DND-41 (cell line): ENCODE measurements at regions not wholly inside any gene's neighbourhood (a gene's known extent, or its start where the extent isn't known, plus 50 kb on each side); places are given as distances from the start of the nearest gene placed in this dataset.

ENCODE experiments used
- EZH2 ChIP-seq: IDR thresholded peaks from 3 replicates; pipeline ENCODE4 v1.6.1; 2012; ENCODE audit warnings: borderline replicate concordance, low read depth, mild to moderate bottlenecking, moderate library complexity, low read length, inconsistent platforms; ENCODE audit not compliant: severe bottlenecking
- TF ChIP-seq, protein P1 (sequence below): IDR thresholded peaks from 2 replicates; pipeline ENCODE4 v1.5.1; 2012; ENCODE audit warnings: borderline replicate concordance, low read length, moderate library complexity, mild to moderate bottlenecking; ENCODE audit not compliant: poor library complexity, severe bottlenecking; ENCODE audit errors: extremely low read depth

DNA sequence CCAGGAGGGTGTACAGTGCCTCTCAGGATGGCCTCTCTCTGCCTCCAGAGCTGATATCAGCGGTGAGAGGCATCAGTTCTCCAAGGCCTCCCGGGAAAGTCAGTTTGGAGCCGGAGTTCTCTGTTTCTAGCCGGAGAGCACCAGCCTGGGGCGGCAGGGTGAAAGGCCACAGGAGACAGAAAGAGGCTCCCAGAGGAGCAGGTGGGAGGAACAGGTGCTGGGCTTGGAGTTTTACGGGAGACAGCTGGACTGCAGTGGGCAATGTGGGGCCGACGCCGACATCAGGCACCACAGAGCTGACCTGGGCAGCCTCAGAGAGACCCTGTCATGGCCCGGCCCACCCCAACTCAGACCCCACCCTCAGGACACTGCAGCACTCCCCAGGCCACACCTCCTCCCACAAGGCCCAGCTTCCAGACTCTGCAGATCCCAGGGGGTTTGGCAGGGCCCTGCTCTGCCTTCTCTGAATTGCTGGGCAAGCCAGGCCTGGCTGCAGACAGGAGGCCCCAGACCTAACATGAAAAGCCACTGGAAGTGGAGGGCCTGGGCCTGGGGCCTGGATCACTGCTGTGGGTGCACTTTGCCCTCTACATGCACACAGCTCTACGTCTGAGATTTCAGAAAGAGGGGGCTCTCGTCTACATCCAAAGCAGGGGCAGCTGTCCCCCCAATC, 885.6 kb downstream of the BRD1 start:
- TF ChIP-seq, protein P1, sequence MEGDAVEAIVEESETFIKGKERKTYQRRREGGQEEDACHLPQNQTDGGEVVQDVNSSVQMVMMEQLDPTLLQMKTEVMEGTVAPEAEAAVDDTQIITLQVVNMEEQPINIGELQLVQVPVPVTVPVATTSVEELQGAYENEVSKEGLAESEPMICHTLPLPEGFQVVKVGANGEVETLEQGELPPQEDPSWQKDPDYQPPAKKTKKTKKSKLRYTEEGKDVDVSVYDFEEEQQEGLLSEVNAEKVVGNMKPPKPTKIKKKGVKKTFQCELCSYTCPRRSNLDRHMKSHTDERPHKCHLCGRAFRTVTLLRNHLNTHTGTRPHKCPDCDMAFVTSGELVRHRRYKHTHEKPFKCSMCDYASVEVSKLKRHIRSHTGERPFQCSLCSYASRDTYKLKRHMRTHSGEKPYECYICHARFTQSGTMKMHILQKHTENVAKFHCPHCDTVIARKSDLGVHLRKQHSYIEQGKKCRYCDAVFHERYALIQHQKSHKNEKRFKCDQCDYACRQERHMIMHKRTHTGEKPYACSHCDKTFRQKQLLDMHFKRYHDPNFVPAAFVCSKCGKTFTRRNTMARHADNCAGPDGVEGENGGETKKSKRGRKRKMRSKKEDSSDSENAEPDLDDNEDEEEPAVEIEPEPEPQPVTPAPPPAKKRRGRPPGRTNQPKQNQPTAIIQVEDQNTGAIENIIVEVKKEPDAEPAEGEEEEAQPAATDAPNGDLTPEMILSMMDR: no peak
- no peak for TF ChIP-seq EZH2
